ENCODE measurements at regions not wholly inside any gene's neighbourhood (a gene's known extent, or its start where the extent isn't known, plus 50 kb on each side); places are given as distances from the start of the nearest gene placed in this dataset.

GRCh38 chr2:59925321-59925720 is 628.1 kb downstream of the BCL11A start:
- TF ChIP-seq ZNF565 (CRISPR knock-in tag; conservative IDR thresholded peaks at IDR 0.05; ENCODE audit: low read depth) (no peak), CSDC2 (CRISPR knock-in tag; IDR thresholded peaks at IDR 0.05) (no peak), ZFP3 (CRISPR knock-in tag; IDR thresholded peaks at IDR 0.05) (no peak), ZNF70 (CRISPR knock-in tag; IDR thresholded peaks at IDR 0.05) (no peak), ESRRG (CRISPR knock-in tag; IDR thresholded peaks at IDR 0.05) (no peak), PATZ1 (CRISPR knock-in tag; IDR thresholded peaks at IDR 0.05; ENCODE audit: borderline replicate concordance) (no peak), CREB5 (CRISPR knock-in tag; IDR thresholded peaks at IDR 0.05; ENCODE audit: low read depth) (no peak)
- no peak for ATAC-seq

DNA sequence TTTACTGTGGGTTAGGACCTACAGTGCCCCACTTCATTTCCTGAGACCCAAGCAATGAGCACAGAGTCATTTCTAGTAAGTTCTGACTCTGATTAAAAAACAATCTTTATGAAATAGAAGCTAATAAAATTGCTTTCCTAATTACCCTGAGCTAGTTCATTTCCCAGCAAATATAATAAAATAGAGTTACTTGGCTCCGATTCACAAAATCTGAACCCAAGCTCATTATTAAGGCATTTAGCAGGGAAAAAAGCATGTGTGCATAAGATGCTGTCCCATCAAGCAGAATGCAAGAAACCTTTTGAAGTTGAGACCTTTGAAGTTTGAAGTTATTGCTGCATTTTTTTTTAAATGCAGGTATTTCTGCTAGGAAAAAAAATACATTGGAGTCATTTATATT is 629.1 kb downstream of the BCL11A start:
- TF ChIP-seq OSR1 (CRISPR knock-in tag; IDR thresholded peaks at IDR 0.05) (no peak), ESRRG (CRISPR knock-in tag; IDR thresholded peaks at IDR 0.05) (no peak), RARB (CRISPR knock-in tag; IDR thresholded peaks at IDR 0.05) (no peak), ISL1 (CRISPR knock-in tag; IDR thresholded peaks at IDR 0.05) (no peak), PPARA (CRISPR knock-in tag; IDR thresholded peaks at IDR 0.05; ENCODE audit: borderline replicate concordance) (no peak), TOX (CRISPR knock-in tag; IDR thresholded peaks at IDR 0.05; ENCODE audit: borderline replicate concordance) (no peak), SNAI2 (CRISPR knock-in tag; IDR thresholded peaks at IDR 0.05) (no peak), CSRNP3 (CRISPR knock-in tag; IDR thresholded peaks at IDR 0.05) (no peak), POU6F1 (CRISPR knock-in tag; IDR thresholded peaks at IDR 0.05; ENCODE audit: borderline replicate concordance, low read depth) (no peak), PATZ1 (CRISPR knock-in tag; IDR thresholded peaks at IDR 0.05; ENCODE audit: borderline replicate concordance) (no peak), TCF4 (CRISPR knock-in tag; IDR thresholded peaks at IDR 0.05; ENCODE audit: borderline replicate concordance) (no peak), ZC3H10 (CRISPR knock-in tag; IDR thresholded peaks at IDR 0.05) (no peak), CSDC2 (CRISPR knock-in tag; IDR thresholded peaks at IDR 0.05) (no peak), GLIS3 (CRISPR knock-in tag; IDR thresholded peaks at IDR 0.05) (no peak), ZNF70 (CRISPR knock-in tag; IDR thresholded peaks at IDR 0.05) (no peak), CREB5 (CRISPR knock-in tag; IDR thresholded peaks at IDR 0.05; ENCODE audit: low read depth) (no peak), ARNTL (CRISPR knock-in tag; IDR thresholded peaks at IDR 0.05; ENCODE audit: borderline replicate concordance, low read depth) (no peak), ZFP3 (CRISPR knock-in tag; IDR thresholded peaks at IDR 0.05) (no peak), ZNF565 (CRISPR knock-in tag; conservative IDR thresholded peaks at IDR 0.05; ENCODE audit: low read depth) (no peak)
- TF ChIP-seq, protein P1, sequence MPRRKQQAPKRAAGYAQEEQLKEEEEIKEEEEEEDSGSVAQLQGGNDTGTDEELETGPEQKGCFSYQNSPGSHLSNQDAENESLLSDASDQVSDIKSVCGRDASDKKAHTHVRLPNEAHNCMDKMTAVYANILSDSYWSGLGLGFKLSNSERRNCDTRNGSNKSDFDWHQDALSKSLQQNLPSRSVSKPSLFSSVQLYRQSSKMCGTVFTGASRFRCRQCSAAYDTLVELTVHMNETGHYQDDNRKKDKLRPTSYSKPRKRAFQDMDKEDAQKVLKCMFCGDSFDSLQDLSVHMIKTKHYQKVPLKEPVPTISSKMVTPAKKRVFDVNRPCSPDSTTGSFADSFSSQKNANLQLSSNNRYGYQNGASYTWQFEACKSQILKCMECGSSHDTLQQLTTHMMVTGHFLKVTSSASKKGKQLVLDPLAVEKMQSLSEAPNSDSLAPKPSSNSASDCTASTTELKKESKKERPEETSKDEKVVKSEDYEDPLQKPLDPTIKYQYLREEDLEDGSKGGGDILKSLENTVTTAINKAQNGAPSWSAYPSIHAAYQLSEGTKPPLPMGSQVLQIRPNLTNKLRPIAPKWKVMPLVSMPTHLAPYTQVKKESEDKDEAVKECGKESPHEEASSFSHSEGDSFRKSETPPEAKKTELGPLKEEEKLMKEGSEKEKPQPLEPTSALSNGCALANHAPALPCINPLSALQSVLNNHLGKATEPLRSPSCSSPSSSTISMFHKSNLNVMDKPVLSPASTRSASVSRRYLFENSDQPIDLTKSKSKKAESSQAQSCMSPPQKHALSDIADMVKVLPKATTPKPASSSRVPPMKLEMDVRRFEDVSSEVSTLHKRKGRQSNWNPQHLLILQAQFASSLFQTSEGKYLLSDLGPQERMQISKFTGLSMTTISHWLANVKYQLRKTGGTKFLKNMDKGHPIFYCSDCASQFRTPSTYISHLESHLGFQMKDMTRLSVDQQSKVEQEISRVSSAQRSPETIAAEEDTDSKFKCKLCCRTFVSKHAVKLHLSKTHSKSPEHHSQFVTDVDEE (CRISPR knock-in tag; IDR thresholded peaks at IDR 0.05) = no peak
- no peak for ATAC-seq
